Psoas muscle (tissue), 7 donors: ENCODE measurements at regions not wholly inside any gene's neighbourhood (a gene's known extent, or its start where the extent isn't known, plus 50 kb on each side); places are given as distances from the start of the nearest gene placed in this dataset.

ENCODE experiments used
- ATAC-seq, 4 donors: fragments of 200-7000 bp; cut with Tn5 transposase; one replicate each; pipeline ENCODE4 v1.9.1; 2020; ENCODE audit warnings: moderate library complexity in 3 of 4, mild to moderate bottlenecking in 2 of 4
- DNase-seq, 2 donors: peaks; one replicate each; pipeline ENCODE4 v3.0.0-alpha.2; 2020
- H3K27ac ChIP-seq: fragments of 200-600 bp; one replicate; pipeline ENCODE4 v1.8.0; 2022
- H3K27me3 ChIP-seq, 3 donors: fragments of 200-600 bp in 1 of 3; one replicate each; pipeline versions ENCODE4 v1.6.1 to v1.8.0; 2013 to 2022; ENCODE audit warnings: low read length in 2 of 3, mild to moderate bottlenecking in 2 of 3, moderate library complexity in 1 of 3; ENCODE audit not compliant: insufficient read depth in 3 of 3
- H3K36me3 ChIP-seq, 2 donors: fragments of 200-600 bp in 1 of 2; one replicate each; pipeline versions ENCODE4 v1.6.1 to v1.8.0; 2013 to 2022; ENCODE audit warnings: low read depth in 1 of 2, mild to moderate bottlenecking in 1 of 2, moderate library complexity in 1 of 2; ENCODE audit not compliant: insufficient read depth in 1 of 2
- H3K4me1 ChIP-seq: fragments of 200-600 bp; one replicate; pipeline ENCODE4 v1.8.0; 2022
- H3K4me3 ChIP-seq: fragments of 200-600 bp; one replicate; pipeline ENCODE4 v1.8.0; 2022; ENCODE audit warnings: mild to moderate bottlenecking
- H3K9me3 ChIP-seq: fragments of 200-600 bp; one replicate; pipeline ENCODE4 v1.8.0; 2022
- WGBS, 3 donors: extraction: QIAGEN DNeasy Blood & Tissue Kit; methylation state at CpG; one replicate each; pipeline versions ENCODE4 v1.1.6 to v1.1.7; 2013; 5-methylcytosine and 5-hydroxymethylcytosine counted together
- intact Hi-C, 2 donors: fragments of 100-400 bp; cut with DNase I; formaldehyde crosslinking; loops; one replicate each; pipeline versions ENCODE4 v1.11.0 to v1.14.2; 2022
- TF ChIP-seq, protein P1 (sequence below): fragments of 200-600 bp; IDR thresholded peaks from one replicate; pipeline ENCODE4 v1.8.0; 2022; ENCODE audit warnings: antibody characterized with exemption
- donor health status: healthy with polysubstance abuse.
- donor health status: DM: no; HTN: no; CAD: no; lungs with moderate emphysema.
- donor health status: Bipolar disorder and iron deficiency.
- donor health status: healthy.
- donor health status: DM: yes; HTN: yes; CAD: no.
- donor health status: DM: no; HTN: no; CAD: no.
- donor health status: DM: yes; HTN: yes; CAD: no.

DNA sequence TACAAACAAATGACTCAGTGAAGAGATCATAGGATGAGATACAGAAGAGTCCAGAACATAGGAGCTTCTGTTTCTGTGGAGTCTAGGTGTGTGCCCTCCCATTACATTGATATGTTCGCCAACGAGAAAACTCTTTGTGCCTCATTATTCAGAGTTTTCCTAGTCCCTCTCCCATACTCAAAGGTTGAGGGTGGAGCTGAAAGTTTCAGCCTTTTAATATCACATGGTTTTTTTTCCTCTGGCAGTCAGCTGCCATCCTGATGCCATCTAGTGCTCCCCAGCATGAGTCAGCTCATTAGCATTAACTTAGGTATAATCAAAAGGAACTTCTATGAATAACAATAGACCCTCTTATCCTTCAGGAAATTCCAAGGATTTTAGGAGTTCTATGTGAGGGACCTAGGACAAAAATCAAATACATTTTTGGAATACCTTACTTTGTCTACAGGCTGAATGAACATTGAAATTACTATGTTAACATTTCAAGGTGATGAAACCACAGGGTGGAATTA, 559.6 kb upstream of the AMOT start:
- Histone ChIP-seq H3K9me3 (no peaks in the 10 kb centered on the region), H3K36me3 (no peaks in the 10 kb centered on the region), H3K4me1 (no peaks in the 10 kb centered on the region), H3K27ac (no peak overlapping the region), H3K4me3 (no peak overlapping the region), H3K27me3 (peaks cover 0 to 4% (median 0%) of the 10 kb centered on the region in 3 donors)
- intact Hi-C loops: no loop called here
- ATAC-seq (no peak), DNase-seq (no peak)
- TF ChIP-seq, protein P1, sequence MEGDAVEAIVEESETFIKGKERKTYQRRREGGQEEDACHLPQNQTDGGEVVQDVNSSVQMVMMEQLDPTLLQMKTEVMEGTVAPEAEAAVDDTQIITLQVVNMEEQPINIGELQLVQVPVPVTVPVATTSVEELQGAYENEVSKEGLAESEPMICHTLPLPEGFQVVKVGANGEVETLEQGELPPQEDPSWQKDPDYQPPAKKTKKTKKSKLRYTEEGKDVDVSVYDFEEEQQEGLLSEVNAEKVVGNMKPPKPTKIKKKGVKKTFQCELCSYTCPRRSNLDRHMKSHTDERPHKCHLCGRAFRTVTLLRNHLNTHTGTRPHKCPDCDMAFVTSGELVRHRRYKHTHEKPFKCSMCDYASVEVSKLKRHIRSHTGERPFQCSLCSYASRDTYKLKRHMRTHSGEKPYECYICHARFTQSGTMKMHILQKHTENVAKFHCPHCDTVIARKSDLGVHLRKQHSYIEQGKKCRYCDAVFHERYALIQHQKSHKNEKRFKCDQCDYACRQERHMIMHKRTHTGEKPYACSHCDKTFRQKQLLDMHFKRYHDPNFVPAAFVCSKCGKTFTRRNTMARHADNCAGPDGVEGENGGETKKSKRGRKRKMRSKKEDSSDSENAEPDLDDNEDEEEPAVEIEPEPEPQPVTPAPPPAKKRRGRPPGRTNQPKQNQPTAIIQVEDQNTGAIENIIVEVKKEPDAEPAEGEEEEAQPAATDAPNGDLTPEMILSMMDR: no peak
- WGBS, 3 donors: 47 to 91% (median 83%) methylated on average over 2 of the region's 2 CpGs

DNA sequence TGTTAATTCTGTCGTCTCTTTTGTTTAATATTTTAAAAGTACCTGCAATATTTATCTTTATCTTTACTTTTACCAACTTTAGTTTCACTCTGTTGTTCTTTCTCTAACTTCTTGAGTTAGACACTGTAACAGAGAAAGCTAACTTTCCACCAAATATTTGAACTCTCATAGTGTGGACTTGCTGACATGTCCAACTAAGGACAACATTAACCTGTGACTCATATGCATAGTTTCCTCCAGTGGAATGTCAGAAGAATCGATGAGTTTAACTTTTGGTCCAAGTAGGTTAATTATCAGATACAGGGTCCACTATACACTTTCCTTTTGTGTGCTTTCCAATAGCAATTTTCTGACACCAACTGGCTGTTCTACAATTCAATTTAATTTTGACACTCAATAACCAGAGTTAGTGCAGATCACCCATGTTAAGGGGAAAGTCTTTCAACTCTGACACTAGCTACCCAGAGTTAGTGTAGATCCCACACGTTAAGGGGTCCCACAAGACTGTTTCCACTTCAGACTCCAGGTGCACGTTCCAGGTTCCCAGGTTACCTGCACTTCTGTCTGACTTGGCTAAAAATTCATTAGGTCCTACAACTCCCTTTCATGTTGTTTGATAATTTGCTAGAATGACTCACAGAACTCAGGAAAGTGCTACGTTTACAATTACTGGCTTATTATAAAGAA, 559.0 kb upstream of the AMOT start:
- Histone ChIP-seq H3K27me3 (peaks cover 0 to 4% (median 0%) of the 10 kb centered on the region in 3 donors), H3K4me3 (no peak overlapping the region), H3K4me1 (no peaks in the 10 kb centered on the region), H3K27ac (no peak overlapping the region), H3K9me3 (no peaks in the 10 kb centered on the region), H3K36me3 (no peaks in the 10 kb centered on the region)
- ATAC-seq: no peak
- intact Hi-C loops: no loop called here
- no peak for DNase-seq
- 59 to 78% (median 67%) methylated on average over 5 of the region's 5 CpGs for WGBS, 3 donors
- TF ChIP-seq, protein P1: no peak

DNA sequence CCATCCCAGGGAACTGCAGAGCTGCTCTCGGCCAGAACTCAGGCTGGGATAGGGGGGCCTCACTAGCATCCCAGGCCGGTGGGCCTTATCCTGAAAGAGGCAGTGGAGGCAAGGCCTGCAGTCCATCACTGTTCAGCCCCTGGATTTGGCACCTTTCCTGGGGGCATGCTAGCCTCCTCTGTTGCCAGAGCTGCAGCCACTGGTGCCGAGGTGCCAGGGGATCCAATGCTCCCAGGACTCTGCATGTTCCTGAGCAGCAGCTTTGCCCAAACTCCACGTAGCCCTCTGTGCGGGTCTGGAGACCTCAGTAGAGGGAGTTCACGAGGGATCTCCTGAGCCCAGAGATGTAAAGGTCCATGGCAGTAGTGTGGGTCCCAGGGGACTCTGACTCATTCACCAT, 551.7 kb upstream of the AMOT start:
- WGBS, 3 donors: 77 to 95% (median 82%) methylated on average over 4 to 6 of the region's 6 CpGs
- no peak for ATAC-seq
- H3K4me1 ChIP-seq: no peaks in the 10 kb centered on the region
- no peak overlapping the region for H3K27ac ChIP-seq
- TF ChIP-seq, protein P1: no peak
- intact Hi-C loops: no loop called here
- no peak for DNase-seq
- peaks cover 0 to 16% (median 0%) of the 10 kb centered on the region in 3 donors for H3K27me3 ChIP-seq
- H3K4me3 ChIP-seq: no peak overlapping the region
- H3K9me3 ChIP-seq: no peaks in the 10 kb centered on the region
- no peaks in the 10 kb centered on the region for H3K36me3 ChIP-seq

DNA sequence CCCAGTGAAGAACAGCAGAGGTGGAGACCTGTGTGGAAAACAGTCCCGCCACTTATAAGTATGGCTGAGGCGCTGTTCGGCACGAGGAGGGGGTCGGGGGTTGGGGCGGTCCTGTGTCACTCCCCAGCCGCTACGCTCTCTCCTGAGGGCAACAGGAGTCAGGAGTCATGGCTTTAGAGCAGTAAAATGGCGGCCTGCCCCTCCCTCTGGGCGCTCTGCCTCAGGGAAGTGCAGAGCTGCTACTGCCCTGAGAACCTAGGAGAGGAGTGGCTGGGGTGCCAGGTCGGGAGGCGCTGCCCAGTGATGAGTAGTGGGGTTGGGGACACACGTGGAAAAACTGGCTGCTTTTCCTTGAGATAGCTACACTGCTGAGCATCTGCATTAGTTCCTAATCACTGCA, 551.2 kb upstream of the AMOT start:
- Histone ChIP-seq H3K27me3 (peaks cover 0 to 15% (median 0%) of the 10 kb centered on the region in 3 donors), H3K9me3 (no peaks in the 10 kb centered on the region), H3K36me3 (no peaks in the 10 kb centered on the region), H3K27ac (no peak overlapping the region), H3K4me1 (no peaks in the 10 kb centered on the region), H3K4me3 (no peak overlapping the region)
- TF ChIP-seq, protein P1: no peak
- intact Hi-C loops: no loop called here
- no peak for ATAC-seq
- WGBS, 3 donors: 73 to 91% (median 90%) methylated on average over 11 to 13 of the region's 13 CpGs
- no peak for DNase-seq

DNA sequence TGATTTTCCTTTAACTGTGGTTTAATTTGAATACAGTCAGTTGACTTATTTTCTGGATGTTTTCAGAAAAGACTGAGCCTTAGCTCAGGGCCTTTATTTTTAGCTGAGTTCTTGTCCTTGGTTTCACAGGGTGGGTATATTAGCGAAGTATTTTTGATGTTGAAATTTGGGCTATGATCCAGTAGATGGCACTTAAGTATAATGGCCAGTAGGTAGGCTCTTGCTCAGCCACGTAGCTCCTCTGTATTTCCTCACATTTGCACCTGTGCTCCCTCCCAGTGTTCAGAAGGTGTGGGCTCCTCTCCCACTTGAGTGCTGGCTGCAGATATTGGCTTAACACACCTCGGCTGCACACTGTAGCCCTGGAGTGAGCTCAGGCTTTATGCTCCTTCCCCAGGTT, 549.9 kb upstream of the AMOT start:
- Histone ChIP-seq H3K4me1 (no peaks in the 10 kb centered on the region), H3K4me3 (no peak overlapping the region), H3K27me3 (peaks cover 0 to 12% (median 0%) of the 10 kb centered on the region in 3 donors), H3K27ac (no peak overlapping the region), H3K9me3 (no peaks in the 10 kb centered on the region), H3K36me3 (no peaks in the 10 kb centered on the region)
- 64 to 74% (median 70%) methylated on average over 3 of the region's 3 CpGs for WGBS, 3 donors
- TF ChIP-seq, protein P1: no peak
- intact Hi-C loops: no loop called here
- DNase-seq (no peak), ATAC-seq (no peak)
